CD1c-positive myeloid dendritic cell (primary cell): ENCODE measurements at regions not wholly inside any gene's neighbourhood (a gene's known extent, or its start where the extent isn't known, plus 50 kb on each side); places are given as distances from the start of the nearest gene placed in this dataset.

Experiments
- DNase-seq: peaks from one replicate; pipeline ENCODE4 v3.0.0-alpha.2; 2016; ENCODE audit errors: extremely low spot score

DNA sequence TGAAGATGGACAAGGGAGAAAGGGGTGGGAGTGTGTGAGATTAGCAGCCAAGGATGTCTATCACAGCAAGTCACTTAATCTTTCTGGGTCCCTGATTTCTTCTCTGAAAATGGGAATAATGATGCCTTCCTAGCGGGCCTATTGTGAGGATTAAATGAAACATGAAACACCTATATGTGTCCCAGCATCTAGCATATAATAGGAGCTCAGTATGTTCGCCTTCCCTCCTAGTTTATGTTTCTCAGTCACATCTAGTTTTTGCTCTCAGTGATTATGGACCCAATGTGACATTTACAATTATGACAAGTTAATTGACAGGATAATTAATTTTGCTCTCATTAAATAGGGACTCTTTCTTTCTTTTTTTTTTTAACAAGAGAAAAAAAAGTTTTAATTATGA is 252.9 kb downstream of the SNX13 start:
- DNase-seq, result no peak

DNA sequence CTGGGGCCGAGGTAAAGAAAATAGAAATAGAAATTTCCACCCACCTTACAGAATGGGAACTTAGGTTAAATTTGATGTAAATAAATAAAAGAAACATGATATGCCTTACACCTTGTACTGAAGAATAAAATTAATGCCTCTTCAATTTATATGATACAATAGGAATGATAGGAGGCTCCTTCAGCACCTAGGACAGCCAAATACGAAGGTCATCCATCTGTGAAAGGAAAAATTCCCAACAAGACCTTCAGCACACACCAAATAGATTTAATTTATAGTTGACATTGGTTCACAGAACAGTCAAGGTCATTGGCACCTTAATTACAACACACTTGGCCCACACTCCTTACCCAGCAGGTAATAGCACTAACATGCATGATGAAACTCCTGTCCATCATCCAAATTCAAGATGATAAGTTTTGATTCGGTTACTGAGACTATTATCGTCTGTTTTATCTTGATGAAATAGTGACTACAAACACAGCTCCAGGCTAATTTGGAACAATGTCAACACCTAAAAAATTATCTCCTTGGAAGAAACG is 250.9 kb downstream of the SNX13 start:
- no peak for DNase-seq

DNA sequence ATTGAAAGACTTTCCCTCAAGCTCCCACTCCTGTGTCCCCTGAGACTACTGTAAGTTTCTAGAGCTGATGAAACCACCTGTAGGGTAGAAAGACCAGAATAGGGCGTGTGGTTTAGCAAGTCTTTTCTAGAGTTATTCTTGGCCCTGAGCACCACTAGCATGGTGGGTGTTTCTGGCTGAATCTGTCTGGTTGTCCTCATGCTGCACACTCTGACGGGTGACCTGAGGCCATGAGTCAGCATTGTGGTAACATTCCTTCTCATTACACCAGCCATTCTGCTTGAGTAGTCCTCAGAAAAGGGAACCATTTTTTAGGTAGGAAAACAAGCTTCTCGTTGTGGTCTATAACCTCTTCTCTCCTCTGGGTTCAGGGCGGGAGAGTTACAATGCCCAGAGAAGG is 250.3 kb downstream of the SNX13 start:
- peak; percentile 49 for DNase-seq

DNA sequence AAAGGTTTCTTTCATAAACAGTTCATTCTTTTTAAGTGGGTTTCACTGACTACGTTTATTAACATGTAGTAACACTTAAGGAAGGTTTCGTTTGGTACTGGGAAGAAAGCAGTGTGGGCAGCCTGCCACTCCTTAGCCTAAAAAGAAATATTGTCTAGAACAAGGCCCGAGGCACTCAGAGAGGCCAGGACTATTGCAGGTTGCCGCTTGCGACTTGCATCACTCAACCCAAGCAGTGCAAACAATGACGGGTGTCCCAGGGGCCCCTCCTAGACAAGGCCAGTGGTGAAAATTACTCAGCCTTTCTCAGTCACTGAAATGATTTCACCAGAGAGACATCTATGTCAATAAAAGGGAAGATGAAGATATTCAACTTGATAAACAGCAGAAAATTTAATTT is 243.9 kb downstream of the SNX13 start:
- no peak for DNase-seq

DNA sequence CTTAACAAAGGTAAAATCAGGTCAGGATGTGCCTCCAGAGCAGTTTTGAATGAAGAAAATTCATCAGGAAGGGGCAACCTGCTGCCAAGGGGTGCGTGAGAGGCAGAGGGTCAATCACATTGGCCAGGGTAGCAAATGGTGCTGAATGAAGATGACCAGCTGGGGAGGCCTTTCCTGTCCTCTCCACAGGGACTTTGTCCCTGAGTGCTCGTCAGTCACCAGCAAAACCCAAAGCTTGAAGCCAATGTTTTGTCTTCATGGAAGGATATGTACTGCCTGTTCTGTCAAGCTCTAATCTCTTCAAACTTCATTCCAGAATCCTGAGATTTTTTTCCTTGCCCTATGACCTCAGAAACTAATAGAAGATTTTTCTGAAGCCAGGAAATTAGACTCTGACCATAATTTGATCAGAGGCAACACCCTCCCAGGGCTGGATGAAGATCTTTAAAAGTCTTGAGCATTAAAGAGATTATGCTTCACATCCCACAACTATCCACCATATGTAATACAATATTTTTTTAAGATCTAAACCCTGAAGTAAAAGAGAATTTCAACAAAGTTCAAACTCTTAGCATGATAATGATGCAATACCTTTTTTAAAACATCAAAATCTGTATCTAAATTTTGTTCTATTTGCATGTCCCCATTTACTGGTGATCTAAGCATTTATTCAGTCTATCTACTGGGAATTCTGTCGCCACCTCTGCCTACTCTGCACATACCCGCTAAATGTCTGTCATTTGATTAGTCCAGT is 243.0 kb downstream of the SNX13 start:
- no peak for DNase-seq

DNA sequence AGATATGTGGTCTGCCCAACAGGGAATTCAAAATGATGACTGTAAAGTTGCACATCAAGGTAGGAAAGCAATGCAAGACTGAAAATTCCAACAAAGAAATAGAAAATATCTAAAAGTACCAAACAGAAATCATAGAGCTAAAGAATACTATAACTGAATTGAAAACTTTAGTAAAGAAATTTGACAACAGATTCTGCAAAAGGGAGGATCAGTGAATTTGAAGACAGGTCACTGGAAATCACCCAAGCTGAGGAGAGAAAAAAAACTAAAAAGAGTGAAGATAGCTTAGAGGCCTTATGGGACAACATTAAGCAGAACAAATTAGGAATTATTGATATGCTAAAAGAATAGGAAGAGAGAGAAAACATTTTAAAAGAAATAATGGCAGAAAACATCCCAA is 240.6 kb downstream of the SNX13 start:
- no peak for DNase-seq

DNA sequence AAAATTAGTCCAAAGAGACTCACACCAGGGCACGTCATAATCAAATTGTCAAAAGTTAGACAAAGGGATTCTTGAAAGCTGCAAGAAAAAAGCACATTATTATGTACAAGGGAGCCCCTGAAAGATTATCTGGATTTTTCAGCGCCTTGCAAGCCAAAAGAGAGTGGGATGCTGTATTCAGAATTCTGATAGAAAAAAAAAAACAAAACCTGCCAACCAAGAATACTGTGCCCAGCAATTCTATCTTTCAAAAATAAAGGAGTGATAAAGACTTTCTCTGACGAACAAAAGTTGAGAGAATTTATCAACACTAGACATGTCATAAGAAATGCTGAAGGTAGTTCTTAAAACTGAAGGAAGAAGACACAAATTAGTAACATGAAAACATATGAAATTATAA is 240.2 kb downstream of the SNX13 start:
- DNase-seq, result no peak

DNA sequence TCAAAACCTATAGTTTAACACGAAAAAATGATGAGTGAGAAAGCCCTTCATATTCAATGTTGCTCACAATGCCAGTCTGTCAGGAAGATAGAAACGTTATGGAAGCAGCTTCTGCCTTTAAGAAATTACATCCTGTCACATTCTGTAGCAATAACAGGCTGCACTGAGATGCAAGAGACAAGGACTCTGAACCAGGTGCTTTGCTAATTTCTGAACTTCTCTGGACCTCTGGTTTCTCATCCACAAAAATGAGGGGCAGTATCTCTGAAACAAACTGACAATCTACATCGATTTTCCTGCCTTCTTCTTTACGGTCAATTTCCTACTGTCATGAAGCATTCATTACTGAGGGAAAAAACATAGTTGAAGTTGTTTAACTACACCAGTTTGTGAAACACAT is 234.0 kb downstream of the SNX13 start:
- DNase-seq, result no peak

DNA sequence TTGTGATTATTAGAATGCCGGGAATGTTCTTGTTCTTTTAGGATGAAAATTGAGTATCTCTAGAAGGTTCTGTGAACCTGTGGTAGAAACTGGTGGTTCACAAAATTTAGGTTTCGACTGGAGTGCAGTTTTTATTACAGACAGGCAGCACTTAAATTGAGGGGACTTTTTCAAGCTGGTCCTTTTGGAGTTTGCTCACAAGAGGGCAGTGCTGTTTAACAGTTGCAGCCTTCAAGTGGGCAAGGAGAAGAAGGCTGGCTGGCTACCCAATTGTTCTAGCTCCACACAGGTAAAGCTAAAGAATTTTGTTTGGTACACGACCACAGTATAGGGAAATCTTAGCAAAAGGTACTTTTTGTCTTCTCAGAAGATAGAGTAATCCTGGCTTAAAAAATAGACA is 233.6 kb downstream of the SNX13 start:
- DNase-seq, result peak; percentile 50

DNA sequence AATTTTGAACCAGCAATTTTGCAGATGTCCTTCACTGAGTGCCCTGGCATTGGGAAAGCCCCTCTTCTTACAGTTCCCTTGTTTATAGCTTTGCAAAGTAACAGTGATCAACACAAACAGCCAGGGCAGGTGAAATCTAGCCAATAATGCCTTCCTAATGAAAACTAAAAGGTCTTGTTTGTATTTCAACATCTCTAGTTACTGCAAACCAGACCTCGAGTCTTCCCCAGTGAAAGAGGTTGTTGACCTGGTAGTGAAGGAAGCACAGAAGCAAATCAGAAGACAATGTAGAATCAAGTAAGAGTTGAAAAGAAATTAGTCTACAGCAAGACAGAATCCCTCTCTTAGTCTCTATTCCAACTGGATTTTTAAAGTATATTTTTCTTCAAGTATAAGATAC is 231.2 kb downstream of the SNX13 start:
- no peak for DNase-seq

DNA sequence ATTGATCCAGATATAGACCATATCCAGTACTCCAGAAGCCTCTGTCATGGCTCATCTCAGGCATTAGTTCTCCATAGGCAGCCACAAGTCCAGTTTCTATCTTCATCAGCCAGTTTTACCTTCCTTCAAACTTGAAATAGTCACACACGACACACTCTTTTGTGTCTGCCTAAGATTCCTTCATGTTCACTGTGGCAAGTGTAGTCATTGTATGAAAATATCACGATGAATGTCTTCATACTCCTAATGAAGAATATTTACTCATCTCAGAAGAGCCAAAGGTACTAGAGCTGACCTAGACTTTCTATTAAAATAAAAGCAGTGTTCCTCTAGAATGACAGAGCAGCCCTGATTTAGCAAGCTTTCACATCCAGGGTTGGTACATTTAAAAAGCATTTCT is 230.7 kb downstream of the SNX13 start:
- DNase-seq, result no peak

DNA sequence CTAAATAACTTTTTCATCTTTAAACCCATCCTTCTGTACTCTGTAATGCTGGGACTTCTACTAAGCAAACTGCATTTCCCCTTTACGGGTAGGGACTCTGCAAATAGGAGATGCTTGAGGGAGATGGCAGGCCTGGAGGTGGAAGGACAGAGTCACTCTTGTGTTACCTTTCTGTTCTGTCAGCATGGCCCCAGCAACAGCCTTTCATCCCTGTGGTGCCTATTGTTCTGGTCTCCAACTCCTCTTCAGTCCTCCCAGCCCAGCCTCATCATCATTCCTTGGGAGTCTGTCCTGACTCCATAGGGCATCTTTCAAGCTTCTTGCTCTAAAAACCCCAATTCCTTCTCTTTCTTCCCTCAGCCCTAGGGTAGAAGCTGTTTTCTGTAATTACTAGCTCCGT is 230.0 kb downstream of the SNX13 start:
- DNase-seq, result no peak

DNA sequence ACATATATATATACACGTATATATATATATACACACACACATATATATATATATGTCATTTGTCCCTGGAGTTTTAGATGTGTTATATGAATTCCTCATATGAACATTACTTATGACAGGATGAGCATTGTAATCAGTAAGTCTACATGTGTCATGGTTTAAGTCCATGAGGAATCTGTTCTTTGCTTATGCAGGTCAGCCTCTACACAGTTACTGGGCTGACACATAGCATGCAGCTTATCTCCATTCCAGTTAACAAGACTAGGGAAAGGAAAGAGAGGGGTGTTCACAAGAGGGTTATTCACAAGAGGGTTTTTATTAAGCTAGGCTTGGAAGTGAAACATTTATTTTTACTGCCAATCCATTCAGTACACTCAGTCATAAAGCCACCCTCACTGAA is 226.7 kb downstream of the SNX13 start:
- DNase-seq, result no peak

DNA sequence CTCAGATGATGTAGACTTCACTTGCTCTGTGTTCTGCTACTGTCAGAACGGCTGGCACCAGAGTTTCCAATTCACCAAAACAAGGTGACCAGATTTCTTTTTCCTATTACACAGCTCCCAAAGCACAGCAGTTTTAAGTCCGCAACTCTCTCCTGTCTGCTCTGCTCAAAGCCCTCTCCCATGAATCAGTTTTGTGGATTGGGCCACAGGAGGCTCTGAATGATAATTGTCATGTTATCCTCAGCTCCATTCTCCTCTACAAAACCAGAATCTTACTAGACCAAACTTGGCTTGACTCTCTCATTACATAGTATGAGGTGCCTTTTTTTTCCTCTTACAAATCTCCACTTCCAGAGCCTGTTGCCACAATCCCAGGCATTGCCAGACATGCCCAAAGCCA is 223.5 kb downstream of the SNX13 start:
- DNase-seq, result no peak

DNA sequence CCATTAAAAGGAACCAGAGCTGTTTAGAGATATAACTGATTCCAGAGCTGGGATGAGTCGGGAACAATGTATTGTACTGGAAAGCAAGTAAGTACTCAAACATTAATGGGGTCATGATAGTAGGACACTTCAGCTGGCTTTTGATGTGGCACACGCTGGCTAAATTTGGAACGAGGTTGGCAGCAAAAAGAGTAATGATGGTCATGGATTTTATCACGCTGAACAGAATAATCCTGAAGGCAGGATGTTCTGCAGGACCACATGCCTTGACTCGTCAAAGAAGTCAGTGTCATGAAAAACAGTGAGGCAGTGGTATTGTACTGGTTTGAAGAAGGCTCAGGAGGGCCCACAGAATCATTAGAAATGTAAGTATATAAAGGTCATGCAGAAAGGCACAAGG is 220.3 kb downstream of the SNX13 start:
- no peak for DNase-seq

DNA sequence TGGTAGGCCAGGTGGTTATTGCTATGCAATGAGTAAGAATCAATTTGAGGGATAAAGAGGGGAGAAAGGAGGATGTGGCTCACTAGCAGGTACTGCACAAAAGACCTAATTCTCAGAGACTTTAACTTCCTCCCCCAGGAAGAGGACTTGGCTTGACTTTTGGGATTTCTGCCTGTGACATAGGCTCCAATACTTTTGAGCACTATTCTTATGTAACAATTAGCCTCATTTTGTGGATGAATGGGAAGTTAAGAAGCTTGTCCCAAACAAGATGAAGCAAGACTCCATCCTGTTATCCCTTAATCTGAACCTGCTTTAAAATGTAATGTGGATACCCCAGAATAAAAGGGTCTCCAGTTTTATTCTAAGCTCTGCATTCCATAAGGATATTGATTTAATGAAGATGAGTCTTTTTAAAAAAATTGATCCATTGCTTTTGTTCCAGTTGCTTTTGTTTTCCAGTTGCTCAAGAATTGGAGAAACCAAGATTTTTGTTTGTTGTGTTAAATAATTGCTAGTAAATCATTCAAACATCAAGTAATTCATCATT is 218.5 kb downstream of the SNX13 start:
- no peak for DNase-seq

DNA sequence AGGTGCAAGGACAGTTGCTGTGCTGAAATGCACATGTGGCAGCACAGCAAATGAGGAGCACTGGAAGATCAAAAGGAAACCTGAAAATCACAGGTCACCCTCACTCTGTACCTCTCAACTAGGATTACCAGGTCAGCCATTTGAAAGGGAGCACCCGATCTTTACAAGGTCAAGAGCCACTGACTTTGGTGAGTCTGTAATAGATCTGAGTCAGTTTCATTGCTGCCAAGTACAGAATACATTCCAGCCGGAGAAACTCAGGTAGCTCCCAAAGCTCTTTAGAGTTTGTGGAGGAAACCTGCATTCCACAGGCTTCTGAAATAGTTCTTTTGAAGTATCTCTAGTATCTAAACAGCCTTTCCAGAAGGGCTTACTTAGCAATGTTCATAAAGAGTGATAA is 217.5 kb downstream of the SNX13 start:
- DNase-seq, result no peak

DNA sequence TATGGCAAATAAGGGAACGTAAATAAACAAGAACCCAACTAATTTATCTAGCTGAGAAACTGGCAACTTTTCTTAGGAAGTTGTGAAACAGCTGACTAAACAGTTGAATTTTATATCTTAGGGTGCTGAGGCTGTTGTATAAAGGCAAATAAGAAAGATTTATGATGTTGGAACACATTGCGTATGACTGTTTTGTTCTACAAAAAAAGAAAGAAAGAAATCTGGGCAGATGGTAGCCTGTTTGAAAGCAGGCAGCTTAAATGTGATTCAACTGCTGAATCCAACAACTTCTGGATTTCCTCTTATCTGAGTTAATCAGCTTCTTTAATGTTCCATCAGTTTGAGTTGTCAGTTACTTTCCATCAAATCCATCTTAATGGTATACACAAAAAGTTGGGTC is 214.5 kb downstream of the SNX13 start:
- DNase-seq, result no peak

DNA sequence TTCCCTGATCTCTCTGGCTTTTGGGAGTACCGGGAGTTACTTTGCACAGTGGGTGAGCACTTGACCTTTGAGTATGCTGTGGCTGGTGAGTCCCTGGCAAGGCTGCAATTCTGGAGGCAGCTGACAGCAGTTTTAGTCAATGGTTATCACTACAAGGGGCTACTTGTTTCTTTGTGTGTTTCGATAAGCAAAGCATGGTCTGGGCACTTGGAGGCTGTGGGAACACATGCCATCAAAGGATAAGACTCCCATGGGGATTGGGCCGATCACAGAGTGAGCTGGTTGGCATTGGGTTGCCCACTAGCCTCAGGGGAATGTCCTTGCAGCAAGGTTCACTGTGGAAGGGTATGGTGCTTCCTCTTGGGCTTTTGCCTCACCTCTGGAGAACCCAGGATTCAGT is 208.2 kb downstream of the SNX13 start:
- no peak for DNase-seq
